ENCODE measurements at regions not wholly inside any gene's neighbourhood (a gene's known extent, or its start where the extent isn't known, plus 50 kb on each side); places are given as distances from the start of the nearest gene placed in this dataset.

- Histone ChIP-seq H2BK120ac (ENCODE audit: low read depth, low read length) (no peak overlapping the region), H4K91ac (ENCODE audit: low read depth, low read length, poor library complexity) (no peak overlapping the region), H3K9ac (ENCODE audit: low read depth, low read length, poor library complexity) (no peak overlapping the region), H4K8ac (ENCODE audit: low read depth, low read length) (no peak overlapping the region), H3K4me2 (ENCODE audit: insufficient read depth, low read length, poor library complexity, severe bottlenecking) (no peak overlapping the region), H3K9me3 (replicated peaks in 1 of 2; ENCODE audit: control insufficient read depth in 2 of 2, insufficient read depth in 1 of 2, low read depth in 1 of 2, low read length in 2 of 2) (no peaks in the 10 kb centered on the region), H3K27me3 (ENCODE audit: control insufficient read depth in 3 of 3, insufficient read depth in 3 of 3, low read depth in 1 of 3, low read length in 3 of 3) (no peaks in the 10 kb centered on the region), H3K4ac (ENCODE audit: low read length) (no peak overlapping the region), H2AK5ac (ENCODE audit: low read depth, low read length) (no peak overlapping the region), H3K14ac (ENCODE audit: low read length) (no peak overlapping the region), H3K4me1 (ENCODE audit: control insufficient read depth in 2 of 2, insufficient read depth in 1 of 2, low read depth in 1 of 2, low read length in 2 of 2) (no peaks in the 10 kb centered on the region), H2BK12ac (ENCODE audit: low read length) (no peak overlapping the region), H3K23ac (ENCODE audit: low read depth, low read length, poor library complexity) (no peak overlapping the region), H2BK5ac (ENCODE audit: low read length) (no peak overlapping the region), H2BK15ac (ENCODE audit: low read length) (no peak overlapping the region), H3K79me1 (ENCODE audit: low read depth, low read length) (no peaks in the 10 kb centered on the region), H3K18ac (ENCODE audit: low read length) (no peak overlapping the region), H3K4me3 (ENCODE audit: low read length in 2 of 2) (no peak overlapping the region), H2AFZ (ENCODE audit: low read length) (no peak overlapping the region), H3K27ac (replicated peaks; ENCODE audit: low read length) (no peak overlapping the region), H3K36me3 (replicated peaks in 1 of 2; ENCODE audit: control insufficient read depth in 2 of 2, insufficient read depth in 2 of 2, low read length in 2 of 2) (no peaks in the 10 kb centered on the region)
- no peak for DNase-seq (ENCODE audit: low spot score)
Observed at GRCh38 chr4:26157541-26157940, 163.3 kb upstream of the RBPJ start.

GRCh38 chr4:26160591-26160990 is 160.2 kb upstream of the RBPJ start:
- H3K4me2 ChIP-seq (ENCODE audit: insufficient read depth, low read length, poor library complexity, severe bottlenecking) = no peak overlapping the region
- H3K23ac ChIP-seq (ENCODE audit: low read depth, low read length, poor library complexity) = no peak overlapping the region
- no peak overlapping the region for H2BK15ac ChIP-seq (ENCODE audit: low read length)
- H3K18ac ChIP-seq (ENCODE audit: low read length) = no peak overlapping the region
- no peak overlapping the region for H3K9ac ChIP-seq (ENCODE audit: low read depth, low read length, poor library complexity)
- H3K9me3 ChIP-seq (replicated peaks in 1 of 2; ENCODE audit: control insufficient read depth in 2 of 2, insufficient read depth in 1 of 2, low read depth in 1 of 2, low read length in 2 of 2) = no peaks in the 10 kb centered on the region
- no peak overlapping the region for H3K14ac ChIP-seq (ENCODE audit: low read length)
- no peaks in the 10 kb centered on the region for H3K36me3 ChIP-seq (replicated peaks in 1 of 2; ENCODE audit: control insufficient read depth in 2 of 2, insufficient read depth in 2 of 2, low read length in 2 of 2)
- no peak overlapping the region for H2BK12ac ChIP-seq (ENCODE audit: low read length)
- H4K8ac ChIP-seq (ENCODE audit: low read depth, low read length) = no peak overlapping the region
- H3K4ac ChIP-seq (ENCODE audit: low read length) = no peak overlapping the region
- H2AFZ ChIP-seq (ENCODE audit: low read length) = no peak overlapping the region
- no peak overlapping the region for H2BK120ac ChIP-seq (ENCODE audit: low read depth, low read length)
- WGBS, 2 donors (ENCODE audit: extremely low coverage in 2 of 2, insufficient read length in 2 of 2, insufficient replicate concordance in 1 of 2) = no CpG with 5 or more reads among the region's 3 CpGs
- no peak overlapping the region for H4K91ac ChIP-seq (ENCODE audit: low read depth, low read length, poor library complexity)
- no peaks in the 10 kb centered on the region for H3K4me1 ChIP-seq (ENCODE audit: control insufficient read depth in 2 of 2, insufficient read depth in 1 of 2, low read depth in 1 of 2, low read length in 2 of 2)
- no peak for DNase-seq (ENCODE audit: low spot score)
- no peaks in the 10 kb centered on the region for H3K27me3 ChIP-seq (ENCODE audit: control insufficient read depth in 3 of 3, insufficient read depth in 3 of 3, low read depth in 1 of 3, low read length in 3 of 3)
- no peaks in the 10 kb centered on the region for H3K79me1 ChIP-seq (ENCODE audit: low read depth, low read length)
- no peak overlapping the region for H2AK5ac ChIP-seq (ENCODE audit: low read depth, low read length)
- no peak overlapping the region for H3K4me3 ChIP-seq (ENCODE audit: low read length in 2 of 2)
- H3K27ac ChIP-seq (replicated peaks; ENCODE audit: low read length) = no peak overlapping the region
- no peak overlapping the region for H2BK5ac ChIP-seq (ENCODE audit: low read length)

GRCh38 chr4:26161030-26161824 is 159.6 kb upstream of the RBPJ start:
- Histone ChIP-seq H3K27me3 (ENCODE audit: control insufficient read depth in 3 of 3, insufficient read depth in 3 of 3, low read depth in 1 of 3, low read length in 3 of 3) (no peaks in the 10 kb centered on the region), H2BK120ac (ENCODE audit: low read depth, low read length) (no peak overlapping the region), H3K14ac (ENCODE audit: low read length) (no peak overlapping the region), H3K4me3 (ENCODE audit: low read length in 2 of 2) (no peak overlapping the region), H3K4me1 (ENCODE audit: control insufficient read depth in 2 of 2, insufficient read depth in 1 of 2, low read depth in 1 of 2, low read length in 2 of 2) (no peaks in the 10 kb centered on the region), H2AK5ac (ENCODE audit: low read depth, low read length) (no peak overlapping the region), H2BK12ac (ENCODE audit: low read length) (no peak overlapping the region), H3K27ac (replicated peaks; ENCODE audit: low read length) (no peak overlapping the region), H3K4me2 (ENCODE audit: insufficient read depth, low read length, poor library complexity, severe bottlenecking) (no peak overlapping the region), H3K79me1 (ENCODE audit: low read depth, low read length) (no peaks in the 10 kb centered on the region), H3K9me3 (replicated peaks in 1 of 2; ENCODE audit: control insufficient read depth in 2 of 2, insufficient read depth in 1 of 2, low read depth in 1 of 2, low read length in 2 of 2) (no peaks in the 10 kb centered on the region), H3K9ac (ENCODE audit: low read depth, low read length, poor library complexity) (no peak overlapping the region), H3K4ac (ENCODE audit: low read length) (no peak overlapping the region), H3K18ac (ENCODE audit: low read length) (no peak overlapping the region), H3K36me3 (replicated peaks in 1 of 2; ENCODE audit: control insufficient read depth in 2 of 2, insufficient read depth in 2 of 2, low read length in 2 of 2) (no peaks in the 10 kb centered on the region), H2AFZ (ENCODE audit: low read length) (no peak overlapping the region), H2BK5ac (ENCODE audit: low read length) (no peak overlapping the region), H3K23ac (ENCODE audit: low read depth, low read length, poor library complexity) (no peak overlapping the region), H4K8ac (ENCODE audit: low read depth, low read length) (no peak overlapping the region), H4K91ac (ENCODE audit: low read depth, low read length, poor library complexity) (no peak overlapping the region), H2BK15ac (ENCODE audit: low read length) (no peak overlapping the region)
- no CpG with 5 or more reads among the region's 5 CpGs for WGBS, 2 donors (ENCODE audit: extremely low coverage in 2 of 2, insufficient read length in 2 of 2, insufficient replicate concordance in 1 of 2)
- DNase-seq (ENCODE audit: low spot score) = no peak

- no peak overlapping the region for H3K9ac ChIP-seq (ENCODE audit: low read depth, low read length, poor library complexity)
- H4K91ac ChIP-seq (ENCODE audit: low read depth, low read length, poor library complexity) = no peak overlapping the region
- WGBS, 2 donors (ENCODE audit: extremely low coverage in 2 of 2, insufficient read length in 2 of 2, insufficient replicate concordance in 1 of 2) = no CpG with 5 or more reads among the region's 4 CpGs
- no peak overlapping the region for H2AK5ac ChIP-seq (ENCODE audit: low read depth, low read length)
- no peak overlapping the region for H3K23ac ChIP-seq (ENCODE audit: low read depth, low read length, poor library complexity)
- H2BK12ac ChIP-seq (ENCODE audit: low read length) = no peak overlapping the region
- H3K4me2 ChIP-seq (ENCODE audit: insufficient read depth, low read length, poor library complexity, severe bottlenecking) = no peak overlapping the region
- no peak overlapping the region for H3K14ac ChIP-seq (ENCODE audit: low read length)
- H3K36me3 ChIP-seq (replicated peaks in 1 of 2; ENCODE audit: control insufficient read depth in 2 of 2, insufficient read depth in 2 of 2, low read length in 2 of 2) = no peaks in the 10 kb centered on the region
- H3K79me1 ChIP-seq (ENCODE audit: low read depth, low read length) = no peaks in the 10 kb centered on the region
- no peak overlapping the region for H2AFZ ChIP-seq (ENCODE audit: low read length)
- H3K27ac ChIP-seq (replicated peaks; ENCODE audit: low read length) = no peak overlapping the region
- H3K18ac ChIP-seq (ENCODE audit: low read length) = no peak overlapping the region
- no peak overlapping the region for H2BK15ac ChIP-seq (ENCODE audit: low read length)
- H3K4ac ChIP-seq (ENCODE audit: low read length) = no peak overlapping the region
- no peak overlapping the region for H4K8ac ChIP-seq (ENCODE audit: low read depth, low read length)
- no peak overlapping the region for H2BK120ac ChIP-seq (ENCODE audit: low read depth, low read length)
- H3K4me1 ChIP-seq (ENCODE audit: control insufficient read depth in 2 of 2, insufficient read depth in 1 of 2, low read depth in 1 of 2, low read length in 2 of 2) = no peaks in the 10 kb centered on the region
- H3K27me3 ChIP-seq (ENCODE audit: control insufficient read depth in 3 of 3, insufficient read depth in 3 of 3, low read depth in 1 of 3, low read length in 3 of 3) = no peaks in the 10 kb centered on the region
- no peaks in the 10 kb centered on the region for H3K9me3 ChIP-seq (replicated peaks in 1 of 2; ENCODE audit: control insufficient read depth in 2 of 2, insufficient read depth in 1 of 2, low read depth in 1 of 2, low read length in 2 of 2)
- H3K4me3 ChIP-seq (ENCODE audit: low read length in 2 of 2) = no peak overlapping the region
- H2BK5ac ChIP-seq (ENCODE audit: low read length) = no peak overlapping the region
- DNase-seq (ENCODE audit: low spot score) = no peak
Observed at GRCh38 chr4:26162101-26162500, 158.7 kb upstream of the RBPJ start.

All from neuronal stem cell (in vitro differentiated cells).